GM12874 (cell line): ENCODE measurements at regions not wholly inside any gene's neighbourhood (a gene's known extent, or its start where the extent isn't known, plus 50 kb on each side); places are given as distances from the start of the nearest gene placed in this dataset.

Experiments used
- CTCF ChIP-seq: IDR thresholded peaks from 2 replicates; pipeline ENCODE4 v1.5.1; 2011; ENCODE audit warnings: low read depth, mild to moderate bottlenecking, control low read depth, low read length, moderate library complexity; ENCODE audit not compliant: insufficient read depth

- TF ChIP-seq CTCF, result no peak
Measured at GRCh38 chr2:144854596-144854995, 334.7 kb upstream of the ZEB2 start.

DNA sequence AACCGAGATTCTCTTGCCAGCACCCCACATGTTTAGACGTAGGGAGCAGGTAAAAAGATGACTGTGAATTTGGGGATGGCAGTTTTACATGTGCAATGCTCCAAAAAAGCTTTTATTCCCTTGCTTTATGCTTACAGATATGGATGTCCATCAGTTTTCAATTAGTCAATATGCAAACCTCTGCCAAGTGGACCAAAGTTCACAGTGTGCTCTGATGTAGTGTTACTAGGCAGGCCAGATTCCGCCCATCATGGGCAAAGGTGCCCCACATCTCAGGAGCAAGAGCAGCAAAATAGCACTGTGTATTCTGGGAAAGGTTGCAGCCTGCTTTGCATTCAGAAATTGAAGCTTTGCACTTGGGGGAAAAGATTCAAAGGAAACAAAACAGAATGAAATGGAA is 329.7 kb upstream of the ZEB2 start:
- TF ChIP-seq CTCF, result no peak

DNA sequence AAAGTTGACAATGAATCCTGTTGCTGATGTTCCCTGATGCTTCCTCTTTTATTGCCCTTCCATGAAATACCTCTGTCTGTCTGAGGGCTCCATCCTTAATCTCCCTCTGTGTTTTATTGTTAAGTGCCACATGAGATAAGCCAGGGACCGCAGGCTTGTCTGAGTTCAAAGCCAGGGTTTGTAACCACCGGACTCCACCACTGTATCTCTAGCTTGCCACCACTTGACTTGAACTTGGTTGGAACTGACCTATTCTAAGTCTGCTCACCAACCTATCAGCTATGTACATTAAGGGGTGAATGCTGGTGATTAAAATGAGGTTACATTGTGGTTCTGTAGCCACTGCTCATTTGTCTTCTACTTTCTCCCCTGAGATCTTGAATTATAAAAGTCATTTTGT is 328.5 kb upstream of the ZEB2 start:
- TF ChIP-seq CTCF, result no peak

GRCh38 chr2:144847347-144848080 is 327.6 kb upstream of the ZEB2 start:
- TF ChIP-seq CTCF, result no peak

GRCh38 chr2:144836635-144837350 is 316.9 kb upstream of the ZEB2 start:
- TF ChIP-seq CTCF, result no peak

GRCh38 chr2:144835634-144836350 is 315.9 kb upstream of the ZEB2 start:
- TF ChIP-seq CTCF, result no peak

- no peak for TF ChIP-seq CTCF
Measured at GRCh38 chr2:144834998-144835633, 315.2 kb upstream of the ZEB2 start.
